ENCODE measurements at regions not wholly inside any gene's neighbourhood (a gene's known extent, or its start where the extent isn't known, plus 50 kb on each side); places are given as distances from the start of the nearest gene placed in this dataset.
"Not testable (repeated sequence)": the region's sequence is repeated elsewhere in the genome, so short reads cannot be mapped to it uniquely, and the experiment has no call there.

GRCh38 chrY:7806592-7807515, 895.3 kb upstream of the AMELY start:
- no peak for DNase-seq (ENCODE audit: low read depth in 2 of 2)

GRCh38 chrY:7805624-7806023, 894.1 kb upstream of the AMELY start:
- DNase-seq (ENCODE audit: low read depth in 2 of 2): no peak

GRCh38 chrY:7803737-7804136, 892.2 kb upstream of the AMELY start:
- DNase-seq (ENCODE audit: low read depth in 2 of 2): no peak

GRCh38 chrY:7796128-7796527, 884.6 kb upstream of the AMELY start:
- no peak for DNase-seq (ENCODE audit: low read depth in 2 of 2)

GRCh38 chrY:7794441-7794840, 882.9 kb upstream of the AMELY start:
- peak in 1 of 2 experiments; percentile 37 for DNase-seq (ENCODE audit: low read depth in 2 of 2)

- DNase-seq (ENCODE audit: low read depth in 2 of 2): no peak
Observed at GRCh38 chrY:7793989-7794388, 882.4 kb upstream of the AMELY start.

GRCh38 chrY:7792431-7792830, 880.9 kb upstream of the AMELY start:
- DNase-seq (ENCODE audit: low read depth in 2 of 2): no peak

GRCh38 chrY:7781501-7781900, 869.9 kb upstream of the AMELY start:
- no peak for DNase-seq (ENCODE audit: low read depth in 2 of 2)

GRCh38 chrY:7775436-7775835, 863.9 kb upstream of the AMELY start:
- not testable (repeated sequence) for DNase-seq (ENCODE audit: low read depth in 2 of 2)

GRCh38 chrY:7771771-7772170, 860.2 kb upstream of the AMELY start:
- no peak for DNase-seq (ENCODE audit: low read depth in 2 of 2)

- DNase-seq (ENCODE audit: low read depth in 2 of 2): no peak
Observed at GRCh38 chrY:7769790-7770375, 858.3 kb upstream of the AMELY start.

- DNase-seq (ENCODE audit: low read depth in 2 of 2): no peak
Observed at GRCh38 chrY:7768901-7769300, 857.3 kb upstream of the AMELY start.

GRCh38 chrY:7753711-7754110, 842.2 kb upstream of the AMELY start:
- DNase-seq (ENCODE audit: low read depth in 2 of 2): no peak

- DNase-seq (ENCODE audit: low read depth in 2 of 2): no peak
Observed at GRCh38 chrY:7746781-7747180, 835.2 kb upstream of the AMELY start.

GRCh38 chrY:7745581-7745901, 834.0 kb upstream of the AMELY start:
- no peak for DNase-seq (ENCODE audit: low read depth in 2 of 2)

- peak; percentile 24 to 28 for DNase-seq (ENCODE audit: low read depth in 2 of 2)
Observed at GRCh38 chrY:7744691-7745580, 833.4 kb upstream of the AMELY start.

GRCh38 chrY:7736847-7737365, 825.4 kb upstream of the AMELY start:
- DNase-seq (ENCODE audit: low read depth in 2 of 2): no peak

- no peak for DNase-seq (ENCODE audit: low read depth in 2 of 2)
Observed at GRCh38 chrY:7731651-7732050, 820.1 kb upstream of the AMELY start.

GRCh38 chrY:7730664-7731063, 819.1 kb upstream of the AMELY start:
- no peak for DNase-seq (ENCODE audit: low read depth in 2 of 2)

GRCh38 chrY:7730071-7730470, 818.5 kb upstream of the AMELY start:
- DNase-seq (ENCODE audit: low read depth in 2 of 2): no peak

GRCh38 chrY:7729318-7730011, 817.9 kb upstream of the AMELY start:
- DNase-seq (ENCODE audit: low read depth in 2 of 2): no peak

GRCh38 chrY:7728935-7729317, 817.4 kb upstream of the AMELY start:
- no peak for DNase-seq (ENCODE audit: low read depth in 2 of 2)

Data from fibroblast of skin of left biceps (primary cell).